ENCODE measurements at regions not wholly inside any gene's neighbourhood (a gene's known extent, or its start where the extent isn't known, plus 50 kb on each side); places are given as distances from the start of the nearest gene placed in this dataset.

GRCh38 chr9:21685502-21685901 lies 116.9 kb upstream of the MTAP start:
- Mint-ChIP-seq H3K9me3 (no peaks in the 10 kb centered on the region), H3K27ac (no peak overlapping the region), H3K4me3 (no peak overlapping the region), H3K27me3 (no peaks in the 10 kb centered on the region), H3K36me3 (peaks cover 0 to 1% (median 0%) of the 10 kb centered on the region in 3 donors), H3K4me1 (peaks cover 0 to 31% (median 5%) of the 10 kb centered on the region in 3 donors)
- CTCF ChIA-PET, result no interaction called here
- H3K4me3 ChIP-seq (ENCODE audit: low read length), result no peak overlapping the region
- peaks cover 4% of the 10 kb centered on the region for H3K4me1 ChIP-seq (ENCODE audit: insufficient read depth, low read length)
- no peaks in the 10 kb centered on the region for H3K27me3 ChIP-seq (ENCODE audit: insufficient read depth, low read length, poor library complexity, severe bottlenecking)
- POLR2A ChIA-PET, result no interaction called here
- no peak overlapping the region for H3K27ac ChIP-seq (ENCODE audit: low read depth, low read length)
- DNase-seq, result no peak
- no peaks in the 10 kb centered on the region for H3K9me3 ChIP-seq (ENCODE audit: low read length)
- H3K36me3 ChIP-seq (ENCODE audit: insufficient read depth, low read length), result no peaks in the 10 kb centered on the region

- no peaks in the 10 kb centered on the region for H3K36me3 Mint-ChIP-seq
- Histone ChIP-seq H3K4me1 (ENCODE audit: insufficient read depth, low read length) (peaks cover 4% of the 10 kb centered on the region), H3K27ac (ENCODE audit: low read depth, low read length) (no peak overlapping the region), H3K9me3 (ENCODE audit: low read length) (no peaks in the 10 kb centered on the region), H3K27me3 (ENCODE audit: insufficient read depth, low read length, poor library complexity, severe bottlenecking) (no peaks in the 10 kb centered on the region), H3K4me3 (ENCODE audit: low read length) (no peak overlapping the region), H3K36me3 (ENCODE audit: insufficient read depth, low read length) (no peaks in the 10 kb centered on the region)
- H3K4me1 Mint-ChIP-seq, result peaks cover 0 to 31% (median 5%) of the 10 kb centered on the region in 3 donors
- H3K27me3 Mint-ChIP-seq, result peaks cover 0 to 2% of the 10 kb centered on the region in 2 donors
- no peak for DNase-seq
- no peak overlapping the region for H3K4me3 Mint-ChIP-seq
- POLR2A ChIA-PET, result no interaction called here
- H3K9me3 Mint-ChIP-seq, result no peaks in the 10 kb centered on the region
- CTCF ChIA-PET, result no interaction called here
- no peak overlapping the region for H3K27ac Mint-ChIP-seq
Measured at GRCh38 chr9:21686738-21687137, 115.7 kb upstream of the MTAP start.

GRCh38 chr9:21687351-21687750 lies 115.1 kb upstream of the MTAP start:
- Histone ChIP-seq H3K4me1 (ENCODE audit: insufficient read depth, low read length) (peaks cover 4% of the 10 kb centered on the region), H3K27me3 (ENCODE audit: insufficient read depth, low read length, poor library complexity, severe bottlenecking) (no peaks in the 10 kb centered on the region), H3K27ac (ENCODE audit: low read depth, low read length) (no peak overlapping the region), H3K4me3 (ENCODE audit: low read length) (no peak overlapping the region), H3K36me3 (ENCODE audit: insufficient read depth, low read length) (no peaks in the 10 kb centered on the region), H3K9me3 (ENCODE audit: low read length) (no peaks in the 10 kb centered on the region)
- Mint-ChIP-seq H3K27ac (no peak overlapping the region), H3K4me1 (peaks cover 0 to 31% (median 5%) of the 10 kb centered on the region in 3 donors), H3K36me3 (no peaks in the 10 kb centered on the region), H3K4me3 (peak overlapping the region in 1 of 7 donors; percentile 1), H3K27me3 (peaks cover 1 to 2% of the 10 kb centered on the region in 2 donors), H3K9me3 (no peaks in the 10 kb centered on the region)
- POLR2A ChIA-PET, result no interaction called here
- CTCF ChIA-PET, result no interaction called here
- DNase-seq, result no peak

- Mint-ChIP-seq H3K36me3 (no peaks in the 10 kb centered on the region), H3K27ac (peak overlapping the region in 3 of 8 donors; percentile 21 to 64 (median 32)), H3K27me3 (peaks cover 7 to 9% of the 10 kb centered on the region in 2 donors), H3K4me1 (peaks cover 0 to 31% (median 5%) of the 10 kb centered on the region in 3 donors), H3K4me3 (peak overlapping the region in 5 of 7 donors; percentile 17 to 76 (median 45)), H3K9me3 (no peaks in the 10 kb centered on the region)
- no peak overlapping the region for H3K4me3 ChIP-seq (ENCODE audit: low read length)
- no peak overlapping the region for H3K27ac ChIP-seq (ENCODE audit: low read depth, low read length)
- no peaks in the 10 kb centered on the region for H3K36me3 ChIP-seq (ENCODE audit: insufficient read depth, low read length)
- CTCF ChIA-PET, result no interaction called here
- no peaks in the 10 kb centered on the region for H3K27me3 ChIP-seq (ENCODE audit: insufficient read depth, low read length, poor library complexity, severe bottlenecking)
- POLR2A ChIA-PET, result no interaction called here
- peaks cover 4% of the 10 kb centered on the region for H3K4me1 ChIP-seq (ENCODE audit: insufficient read depth, low read length)
- no peaks in the 10 kb centered on the region for H3K9me3 ChIP-seq (ENCODE audit: low read length)
- DNase-seq, result no peak
Measured at GRCh38 chr9:21688108-21689102, 114.0 kb upstream of the MTAP start.

- CTCF ChIA-PET, result interaction anchor here (0.7 kb wide), 1 partner anchor 13 kb away, joined by 3 read pairs; no protein-coding TSS in a partner anchor
- no peaks in the 10 kb centered on the region for H3K9me3 Mint-ChIP-seq
- no peak overlapping the region for H3K4me3 Mint-ChIP-seq
- peaks cover 0 to 23% (median 3%) of the 10 kb centered on the region in 3 donors for H3K4me1 Mint-ChIP-seq
- H3K27me3 ChIP-seq (ENCODE audit: insufficient read depth, low read length, poor library complexity, severe bottlenecking), result no peaks in the 10 kb centered on the region
- no peak overlapping the region for H3K4me3 ChIP-seq (ENCODE audit: low read length)
- H3K27me3 Mint-ChIP-seq, result peaks cover 7 to 9% of the 10 kb centered on the region in 2 donors
- POLR2A ChIA-PET, result no interaction called here
- no peaks in the 10 kb centered on the region for H3K9me3 ChIP-seq (ENCODE audit: low read length)
- H3K4me1 ChIP-seq (ENCODE audit: insufficient read depth, low read length), result peaks cover under 1% of the 10 kb centered on the region
- H3K27ac Mint-ChIP-seq, result no peak overlapping the region
- H3K27ac ChIP-seq (ENCODE audit: low read depth, low read length), result no peak overlapping the region
- H3K36me3 ChIP-seq (ENCODE audit: insufficient read depth, low read length), result no peaks in the 10 kb centered on the region
- DNase-seq, result no peak
- H3K36me3 Mint-ChIP-seq, result peaks cover 0 to under 1% (median 0%) of the 10 kb centered on the region in 3 donors
Measured at GRCh38 chr9:21689854-21690253, 112.6 kb upstream of the MTAP start.

- no peaks in the 10 kb centered on the region for H3K36me3 ChIP-seq (ENCODE audit: insufficient read depth, low read length)
- no peak for DNase-seq
- H3K36me3 Mint-ChIP-seq, result peaks cover 0 to 4% (median 0%) of the 10 kb centered on the region in 3 donors
- H3K27me3 ChIP-seq (ENCODE audit: insufficient read depth, low read length, poor library complexity, severe bottlenecking), result no peaks in the 10 kb centered on the region
- H3K27me3 Mint-ChIP-seq, result peaks cover 7 to 15% of the 10 kb centered on the region in 2 donors
- ChIA-PET POLR2A (no interaction called here), CTCF (no interaction called here)
- no peak overlapping the region for H3K4me3 ChIP-seq (ENCODE audit: low read length)
- no peaks in the 10 kb centered on the region for H3K4me1 ChIP-seq (ENCODE audit: insufficient read depth, low read length)
- no peaks in the 10 kb centered on the region for H3K9me3 Mint-ChIP-seq
- H3K27ac Mint-ChIP-seq, result no peak overlapping the region
- no peak overlapping the region for H3K27ac ChIP-seq (ENCODE audit: low read depth, low read length)
- no peaks in the 10 kb centered on the region for H3K9me3 ChIP-seq (ENCODE audit: low read length)
- H3K4me1 Mint-ChIP-seq, result peaks cover 0 to 16% (median 3%) of the 10 kb centered on the region in 3 donors
- no peak overlapping the region for H3K4me3 Mint-ChIP-seq
Measured at GRCh38 chr9:21690561-21690960, 111.9 kb upstream of the MTAP start.

GRCh38 chr9:21692390-21692789 lies 110.0 kb upstream of the MTAP start:
- CTCF ChIA-PET, result interaction anchor here (1.3 kb wide), 1 partner anchor 27 kb away, joined by 3 read pairs; no protein-coding TSS in a partner anchor
- Mint-ChIP-seq H3K27me3 (peaks cover 9 to 15% of the 10 kb centered on the region in 2 donors), H3K9me3 (peaks cover 0 to 3% (median 0%) of the 10 kb centered on the region in 5 donors), H3K27ac (no peak overlapping the region), H3K4me3 (no peak overlapping the region), H3K36me3 (peaks cover 0 to 4% (median 0%) of the 10 kb centered on the region in 3 donors), H3K4me1 (peaks cover 0 to 9% (median 3%) of the 10 kb centered on the region in 3 donors)
- H3K9me3 ChIP-seq (ENCODE audit: low read length), result no peaks in the 10 kb centered on the region
- no peaks in the 10 kb centered on the region for H3K36me3 ChIP-seq (ENCODE audit: insufficient read depth, low read length)
- no peak overlapping the region for H3K4me3 ChIP-seq (ENCODE audit: low read length)
- no peaks in the 10 kb centered on the region for H3K4me1 ChIP-seq (ENCODE audit: insufficient read depth, low read length)
- no peak overlapping the region for H3K27ac ChIP-seq (ENCODE audit: low read depth, low read length)
- no peak for DNase-seq
- POLR2A ChIA-PET, result no interaction called here
- H3K27me3 ChIP-seq (ENCODE audit: insufficient read depth, low read length, poor library complexity, severe bottlenecking), result no peaks in the 10 kb centered on the region

- POLR2A ChIA-PET, result no interaction called here
- CTCF ChIA-PET, result interaction anchor here (1.6 kb wide), 1 partner anchor 15 kb away, joined by 4 read pairs; no protein-coding TSS in a partner anchor
- H3K27ac Mint-ChIP-seq, result no peak overlapping the region
- H3K27ac ChIP-seq (ENCODE audit: low read depth, low read length), result no peak overlapping the region
- no peak overlapping the region for H3K4me3 Mint-ChIP-seq
- H3K27me3 Mint-ChIP-seq, result peaks cover 10 to 19% of the 10 kb centered on the region in 2 donors
- H3K9me3 ChIP-seq (ENCODE audit: low read length), result no peaks in the 10 kb centered on the region
- H3K36me3 Mint-ChIP-seq, result peaks cover 0 to 4% (median 0%) of the 10 kb centered on the region in 3 donors
- H3K27me3 ChIP-seq (ENCODE audit: insufficient read depth, low read length, poor library complexity, severe bottlenecking), result no peaks in the 10 kb centered on the region
- DNase-seq, result no peak
- no peaks in the 10 kb centered on the region for H3K4me1 Mint-ChIP-seq
- no peaks in the 10 kb centered on the region for H3K4me1 ChIP-seq (ENCODE audit: insufficient read depth, low read length)
- H3K9me3 Mint-ChIP-seq, result peaks cover 0 to 5% (median 0%) of the 10 kb centered on the region in 5 donors
- H3K4me3 ChIP-seq (ENCODE audit: low read length), result no peak overlapping the region
- no peaks in the 10 kb centered on the region for H3K36me3 ChIP-seq (ENCODE audit: insufficient read depth, low read length)
Measured at GRCh38 chr9:21694424-21694823, 108.0 kb upstream of the MTAP start.

Data from CD8-positive, alpha-beta memory T cell (primary cell).